ENCODE measurements at regions not wholly inside any gene's neighbourhood (a gene's known extent, or its start where the extent isn't known, plus 50 kb on each side); places are given as distances from the start of the nearest gene placed in this dataset.

DNA sequence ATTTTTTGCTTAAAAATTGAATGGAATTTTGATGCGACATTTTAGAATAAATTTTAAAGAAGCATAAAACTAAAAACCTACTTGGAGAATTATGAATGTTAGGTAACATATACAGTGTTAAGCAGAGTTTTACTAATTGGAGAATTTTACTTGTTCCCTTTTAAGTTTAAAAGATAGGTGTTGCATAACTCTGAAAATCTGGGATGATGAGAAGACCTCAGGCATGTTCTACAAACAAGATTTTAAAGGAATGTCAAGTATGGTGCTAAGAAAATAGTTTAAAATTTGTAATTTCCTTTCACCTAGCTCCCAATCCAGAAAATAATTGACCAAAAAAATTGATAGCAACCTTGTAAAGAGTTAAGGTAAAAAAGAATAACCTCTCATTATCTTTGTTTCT, 135.8 kb downstream of the RFC3 start:
- DNase-seq: no peak

DNA sequence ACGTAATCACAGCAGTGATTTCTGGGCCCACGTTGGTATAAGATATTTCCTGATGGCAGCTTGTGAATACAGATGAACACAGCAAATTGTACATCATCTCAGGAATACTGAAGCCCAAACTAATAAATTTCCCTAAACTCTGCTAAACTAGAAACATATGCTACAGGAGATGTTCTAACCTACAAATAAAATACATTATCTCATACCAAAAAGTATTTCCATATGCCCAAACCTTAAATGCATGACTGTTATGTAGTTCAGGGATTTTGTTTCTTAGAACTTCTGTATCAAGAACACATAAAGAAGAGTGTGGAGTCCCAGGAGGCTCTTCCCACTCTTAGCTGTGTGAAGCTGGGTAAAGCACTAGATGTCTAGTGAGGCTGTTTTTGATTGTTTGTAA, 138.4 kb downstream of the RFC3 start:
- DNase-seq: no peak

DNA sequence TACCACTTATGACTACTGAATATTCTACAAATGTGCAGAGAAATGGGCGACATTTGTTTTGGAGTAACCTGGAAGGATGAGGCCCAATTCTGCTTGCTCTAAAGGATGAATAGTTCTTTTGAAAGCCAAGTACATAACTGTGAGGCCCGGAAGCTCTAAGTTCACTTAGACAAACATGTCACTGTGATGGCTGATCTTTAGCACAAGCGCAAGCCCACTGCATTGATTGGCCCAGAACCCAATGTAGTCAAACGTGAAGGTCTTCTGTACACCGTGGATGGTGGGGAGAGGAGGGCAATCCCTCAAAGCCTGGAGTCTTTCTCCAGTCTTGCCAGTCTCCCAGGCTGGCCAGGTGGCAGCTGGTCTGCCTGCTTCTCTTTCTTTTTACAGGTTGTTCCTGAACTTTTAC, 139.6 kb downstream of the RFC3 start:
- no peak for DNase-seq

DNA sequence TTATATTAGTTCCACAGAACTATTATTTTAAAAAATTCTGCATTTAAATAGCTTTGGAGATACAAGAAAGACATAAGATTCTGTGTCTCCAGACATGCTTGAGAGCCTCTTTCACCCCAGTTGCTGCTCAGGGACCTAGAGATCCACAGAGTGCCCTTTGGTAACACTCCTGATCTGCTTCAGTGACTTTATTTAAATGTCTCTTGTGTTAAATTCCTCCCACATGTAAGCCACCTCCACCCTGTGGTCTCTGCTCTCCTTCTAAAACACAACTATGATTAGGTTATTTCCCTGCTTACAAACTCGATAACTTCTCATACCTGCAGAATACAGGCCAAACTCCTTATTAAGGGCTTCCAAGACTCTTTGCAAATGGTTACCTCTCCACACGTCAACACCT, 141.0 kb downstream of the RFC3 start:
- no peak for DNase-seq

DNA sequence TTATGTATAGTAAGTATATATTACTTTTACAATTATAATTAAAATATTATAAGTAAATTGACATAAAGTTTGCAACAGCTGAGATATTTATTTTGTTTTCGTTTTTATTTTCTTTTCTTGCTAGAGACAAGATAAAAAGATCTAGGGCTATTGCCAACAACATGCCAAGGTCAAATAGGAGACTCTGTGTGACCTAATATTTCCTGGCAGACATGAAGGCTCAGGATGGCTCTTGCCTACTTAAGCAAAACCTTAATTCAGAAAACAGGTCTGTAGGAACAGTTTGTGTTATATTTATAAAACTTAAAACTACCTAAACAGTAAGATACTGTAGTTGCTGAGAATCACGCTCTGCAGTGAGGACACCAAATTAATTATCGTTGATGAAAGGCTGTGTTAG, 145.2 kb downstream of the RFC3 start:
- DNase-seq: no peak

DNA sequence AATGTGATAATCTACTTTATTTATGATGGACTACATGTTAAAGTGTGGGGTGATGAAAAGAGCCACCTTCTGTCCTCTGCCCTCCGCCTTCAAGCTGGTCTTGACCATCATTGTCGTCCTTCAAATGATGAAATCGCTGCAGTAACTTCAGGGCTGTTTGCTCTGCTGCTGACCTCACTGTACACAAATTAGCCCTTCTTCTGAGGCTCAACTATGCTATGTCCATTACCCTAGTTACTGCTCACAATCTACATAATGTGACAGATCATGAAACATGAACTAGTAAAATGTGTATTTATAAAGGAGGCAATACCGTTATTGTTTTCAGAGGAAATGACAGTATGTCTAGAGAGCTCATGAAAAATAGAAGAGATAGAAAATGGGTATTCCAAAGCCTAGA, 145.9 kb downstream of the RFC3 start:
- DNase-seq: no peak

DNA sequence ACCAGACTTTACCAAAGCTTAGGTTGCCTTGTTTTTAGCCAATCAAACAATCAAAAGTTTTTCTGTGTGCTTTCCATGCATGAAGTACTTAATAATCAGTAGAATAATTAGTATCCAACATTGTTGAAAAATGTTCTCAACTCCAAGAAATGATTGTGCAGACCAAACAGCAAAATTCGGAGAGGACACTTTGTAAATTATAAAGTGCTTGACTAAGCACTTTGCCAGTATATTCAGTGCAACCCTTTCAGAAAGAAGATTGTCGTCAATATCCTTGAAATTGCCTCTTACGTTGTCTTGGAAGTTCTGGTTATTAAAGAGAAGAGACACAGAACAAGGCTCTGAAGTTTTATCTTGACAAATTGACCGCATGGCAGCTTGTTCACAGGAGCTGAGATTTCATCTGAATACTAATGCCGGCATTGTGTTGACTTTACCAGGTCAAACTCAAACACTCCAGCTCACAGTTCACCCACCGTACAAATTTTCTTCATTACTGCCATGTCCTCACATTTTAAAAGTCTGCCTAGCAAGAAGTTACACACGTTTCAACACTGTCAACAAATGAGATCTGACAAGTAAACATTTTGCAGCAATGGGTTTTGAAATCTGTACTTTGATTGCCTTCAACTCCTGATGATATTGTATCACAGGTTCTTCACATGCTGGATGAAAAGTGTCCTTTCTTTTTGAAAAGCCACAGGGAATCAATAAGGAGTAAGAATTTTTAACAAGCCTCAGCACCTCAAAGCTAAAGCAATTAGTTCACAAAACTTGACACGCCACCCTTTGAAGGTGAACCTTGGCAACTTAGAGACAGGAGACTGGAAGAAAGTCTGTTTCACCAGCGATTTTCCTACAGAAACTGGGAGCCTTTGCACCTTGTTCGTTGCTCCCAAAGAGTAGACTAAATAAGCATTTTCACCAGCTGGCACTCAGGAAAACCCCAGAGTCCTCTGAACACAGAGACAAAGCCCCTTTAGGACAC, 150.9 kb downstream of the RFC3 start:
- no peak for DNase-seq

DNA sequence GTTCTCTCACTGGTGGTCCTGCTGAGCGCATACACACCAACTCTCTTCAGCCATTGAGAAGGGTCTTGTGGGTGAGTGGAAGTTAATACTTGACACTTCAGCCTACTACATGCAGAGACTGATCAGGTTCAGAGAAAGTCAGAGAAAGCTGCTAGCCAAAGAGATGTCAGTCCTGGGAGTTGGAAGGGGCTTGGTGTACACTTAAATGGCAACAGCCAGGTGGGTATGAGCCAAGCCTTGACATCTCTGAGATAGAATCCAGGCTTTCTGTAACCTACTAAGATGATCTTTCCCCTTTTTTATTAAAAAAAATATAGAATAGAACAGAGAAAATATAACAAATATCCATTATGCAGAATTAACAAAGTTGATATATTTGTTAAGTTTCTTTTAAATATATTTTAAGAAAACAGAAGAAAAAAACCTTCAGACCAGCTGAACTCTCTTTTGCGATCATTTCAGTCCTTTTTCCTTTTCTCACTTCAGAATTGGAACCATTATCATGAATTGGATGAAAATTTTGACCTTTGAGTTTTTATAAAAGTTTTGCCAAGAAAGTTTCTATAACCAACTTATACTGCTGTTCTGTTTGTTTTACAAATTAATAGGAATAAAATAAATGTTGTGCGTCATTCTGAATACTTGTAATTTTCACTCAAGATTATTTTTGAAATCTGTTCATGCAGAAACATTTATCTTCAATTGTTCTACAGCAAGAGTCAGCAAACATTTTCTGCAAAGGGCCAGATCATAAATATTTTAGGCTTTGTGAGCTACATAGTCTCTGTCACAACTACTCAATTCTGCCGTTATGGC, 153.0 kb downstream of the RFC3 start:
- no peak for DNase-seq

DNA sequence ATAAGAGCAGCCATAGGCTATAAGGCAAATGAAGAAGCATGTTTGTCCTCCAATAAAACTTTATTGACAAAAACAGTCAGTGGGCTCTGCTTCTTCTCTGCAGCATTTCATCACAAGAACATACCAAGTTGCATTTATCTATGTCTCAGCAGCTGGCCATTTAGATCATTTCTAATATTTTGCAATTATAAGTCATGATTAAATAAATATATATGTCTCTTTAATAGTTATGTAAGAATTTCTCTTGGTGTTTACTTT, 153.5 kb downstream of the RFC3 start:
- DNase-seq: no peak

DNA sequence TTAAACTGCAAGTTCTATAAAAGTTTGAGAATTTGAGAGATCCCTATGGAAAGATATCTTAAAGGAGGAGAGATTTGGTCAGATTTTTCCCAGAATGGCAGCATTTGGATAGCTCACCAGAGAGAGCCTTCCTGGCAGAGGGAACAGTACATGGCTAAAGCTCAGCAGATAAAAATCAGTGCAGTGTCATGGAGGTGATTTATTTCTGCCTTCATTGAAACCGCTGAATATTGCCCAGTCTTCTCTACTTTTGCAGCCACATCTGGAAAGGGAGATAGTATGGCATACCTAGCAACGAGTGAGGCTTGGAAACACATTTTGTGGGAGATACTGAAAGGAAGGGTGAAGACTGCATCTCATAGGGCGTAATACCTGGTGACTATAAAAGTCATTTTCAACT, 155.2 kb downstream of the RFC3 start:
- no peak for DNase-seq

DNA sequence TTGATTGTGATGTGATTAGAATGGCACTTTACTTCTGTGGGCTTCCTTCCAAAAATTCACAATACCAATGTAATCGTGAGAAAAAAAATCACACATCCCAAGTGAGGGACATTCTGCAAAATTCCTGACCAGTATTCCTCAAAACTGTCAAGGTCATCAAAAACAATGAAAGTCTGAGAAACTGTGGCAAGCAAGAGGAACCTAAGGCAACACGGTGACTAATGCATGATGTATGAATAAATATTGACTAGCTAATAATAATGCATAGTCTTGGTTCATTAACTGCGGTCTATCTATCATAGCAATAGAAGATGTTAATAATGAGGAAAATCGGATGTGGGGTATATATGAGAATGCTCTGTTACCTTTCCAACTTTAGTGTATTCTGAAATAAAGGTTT, 159.0 kb downstream of the RFC3 start:
- no peak for DNase-seq

DNA sequence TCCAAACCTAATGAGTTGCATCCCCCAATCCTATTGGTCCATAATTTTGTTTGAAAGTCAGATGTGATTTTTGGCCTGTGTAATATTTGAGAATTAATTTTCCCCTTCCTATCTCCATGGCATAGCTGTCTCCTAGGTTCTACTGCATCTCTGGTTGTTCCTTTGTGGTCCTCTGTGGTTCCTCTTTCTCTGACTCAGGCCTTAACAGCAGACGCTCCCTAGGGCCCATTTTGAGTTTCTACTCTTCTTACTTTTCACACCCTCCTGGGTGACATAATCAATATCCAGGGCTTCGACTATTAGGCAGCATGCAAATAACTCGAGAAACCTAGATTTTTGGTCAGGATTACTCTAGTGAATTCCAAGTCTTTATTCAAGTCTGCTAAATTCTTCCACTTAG, 160.7 kb downstream of the RFC3 start:
- no peak for DNase-seq

DNA sequence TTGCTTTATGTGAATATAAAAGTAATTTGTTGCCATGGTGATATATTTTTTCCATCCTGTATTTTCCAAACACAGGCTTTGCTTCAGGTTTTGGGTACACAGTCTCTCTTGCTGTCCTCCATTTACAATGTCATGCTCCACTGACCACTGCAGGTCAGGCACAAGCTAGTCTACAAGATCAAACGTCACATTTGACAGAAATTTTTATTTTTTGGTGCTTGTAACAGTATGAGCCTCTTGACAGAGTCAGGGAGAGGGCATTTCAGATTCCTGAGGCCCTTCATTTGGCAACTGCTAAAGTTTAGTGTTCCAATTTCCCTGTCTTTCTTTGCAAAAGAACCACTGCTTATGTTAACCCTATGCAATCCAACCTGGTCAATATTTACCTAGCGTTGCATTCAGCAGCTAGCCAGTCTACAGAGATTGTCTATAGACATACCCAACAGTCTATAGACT, 175.0 kb downstream of the RFC3 start:
- DNase-seq: no peak

DNA sequence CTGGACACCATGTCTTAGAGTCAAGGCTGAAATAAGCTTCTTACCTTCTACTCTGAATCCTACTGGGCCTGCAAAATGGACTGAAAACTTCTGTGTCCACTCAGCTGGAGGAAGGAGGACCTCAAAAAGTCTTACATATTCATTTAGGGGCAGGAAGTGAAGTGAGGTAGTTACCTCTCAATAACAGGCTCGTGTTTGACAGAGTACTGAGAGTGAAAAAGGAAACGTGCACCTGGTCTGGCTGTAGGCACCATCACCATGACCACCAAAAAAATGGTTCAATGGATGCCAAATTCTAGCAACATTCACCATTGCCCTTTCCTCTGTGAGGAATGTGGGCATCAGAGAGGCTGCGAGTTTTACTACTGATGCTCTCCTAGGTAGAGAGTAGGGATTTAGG, 176.2 kb downstream of the RFC3 start:
- DNase-seq: no peak

DNA sequence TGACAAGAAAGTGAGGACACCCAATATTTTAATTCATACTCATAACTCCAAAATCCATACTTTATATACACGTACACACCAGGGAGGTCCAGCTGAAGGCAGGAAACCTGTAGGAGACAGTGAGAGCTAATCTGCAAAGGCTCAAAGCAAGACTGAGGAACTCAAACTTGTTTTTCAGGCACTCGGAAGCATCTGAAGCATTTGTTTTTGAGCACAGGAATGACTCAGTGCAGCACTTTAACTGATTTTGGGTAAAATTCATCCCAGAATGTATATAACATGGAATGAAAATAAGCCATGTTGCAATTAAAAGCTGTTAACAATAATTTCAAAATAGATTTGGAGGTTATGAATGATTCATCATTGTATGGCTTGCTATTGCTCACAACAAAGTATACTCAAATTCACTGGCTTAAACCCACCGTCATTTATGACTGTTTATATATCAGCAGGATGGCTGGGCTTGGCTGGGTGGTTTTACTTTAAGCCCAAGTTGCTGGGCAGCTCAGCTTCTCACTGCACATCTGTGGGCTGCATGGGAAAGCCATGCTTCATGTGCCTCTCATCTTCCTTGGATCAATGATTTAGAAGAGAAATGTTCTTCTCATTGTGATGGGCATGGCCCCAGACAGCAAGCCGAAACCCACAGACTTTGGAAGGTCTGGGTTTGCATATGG, 177.0 kb downstream of the RFC3 start:
- DNase-seq: no peak

DNA sequence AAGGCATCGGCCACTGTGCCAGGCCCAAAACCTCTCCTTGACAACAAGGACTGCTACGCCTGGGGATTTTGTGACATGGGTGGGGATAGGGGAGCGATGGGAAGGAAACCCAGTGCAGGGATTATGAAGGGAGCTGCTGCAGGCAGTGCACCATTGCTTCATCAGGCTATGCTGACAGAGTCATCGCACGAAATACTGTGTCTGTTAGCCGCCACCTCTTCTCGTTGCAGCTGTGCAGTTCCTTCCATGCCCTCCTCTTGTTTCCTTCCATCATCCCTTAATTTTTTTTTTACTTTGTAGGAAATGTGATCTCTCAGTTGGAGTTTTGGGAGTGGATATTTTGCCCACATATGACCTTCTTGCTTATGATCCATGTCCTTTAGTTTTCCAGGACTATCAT, 178.7 kb downstream of the RFC3 start:
- DNase-seq: no peak

DNA sequence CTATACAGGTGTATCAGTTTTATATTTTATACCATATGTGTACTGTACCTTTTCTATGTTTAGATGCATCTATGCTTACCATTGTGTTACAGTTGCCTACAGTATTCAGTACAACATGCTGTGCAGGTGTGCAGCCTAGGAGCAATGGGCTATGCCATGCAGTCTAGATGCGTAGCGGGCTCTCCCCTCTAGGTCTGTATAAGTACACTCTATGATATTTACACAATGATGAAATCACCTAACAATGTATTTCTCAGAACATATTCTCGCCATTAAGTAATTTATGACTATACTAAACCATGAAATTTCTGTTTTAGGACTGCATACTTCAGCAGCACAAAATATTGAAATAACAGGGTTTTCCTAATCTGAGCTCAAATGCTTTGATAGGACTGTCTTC, 179.6 kb downstream of the RFC3 start:
- DNase-seq: no peak

DNA sequence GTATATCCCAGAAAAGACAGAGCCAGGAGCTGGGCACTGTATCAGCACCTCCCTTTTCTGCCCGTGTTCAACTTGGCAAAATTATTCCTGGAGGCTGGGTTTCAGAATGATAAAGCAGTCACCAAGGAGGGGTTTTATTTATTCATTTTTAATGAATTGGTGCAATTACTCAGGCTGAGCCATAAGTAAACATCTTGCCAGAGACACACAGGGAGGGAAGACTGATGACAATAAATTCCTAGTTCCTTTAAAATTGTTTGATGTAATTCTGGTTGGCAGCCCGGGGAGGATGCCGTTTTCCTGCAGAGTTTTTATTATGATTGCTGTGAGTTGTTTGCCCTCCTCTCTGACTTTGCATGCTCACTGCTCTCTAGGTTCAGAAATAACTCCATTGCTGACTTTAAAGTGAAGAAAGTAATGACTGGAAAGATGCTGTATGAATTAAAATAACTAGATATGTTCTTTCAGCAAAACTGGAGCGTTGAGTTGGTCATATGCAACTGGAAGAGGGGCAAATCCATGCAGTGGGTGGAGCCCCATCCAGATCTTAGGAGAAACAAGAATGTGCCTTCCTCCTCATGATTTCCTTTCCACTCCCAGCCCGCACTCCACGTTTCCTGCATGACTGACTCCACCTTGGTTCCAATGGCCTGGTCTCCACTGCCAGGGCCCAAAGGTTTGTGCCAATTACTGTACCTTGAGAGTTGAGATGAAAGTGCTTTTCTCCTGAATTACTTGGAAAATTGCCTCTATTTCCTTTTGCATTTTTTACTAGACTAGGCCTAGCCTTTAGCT, 182.1 kb downstream of the RFC3 start:
- no peak for DNase-seq

DNA sequence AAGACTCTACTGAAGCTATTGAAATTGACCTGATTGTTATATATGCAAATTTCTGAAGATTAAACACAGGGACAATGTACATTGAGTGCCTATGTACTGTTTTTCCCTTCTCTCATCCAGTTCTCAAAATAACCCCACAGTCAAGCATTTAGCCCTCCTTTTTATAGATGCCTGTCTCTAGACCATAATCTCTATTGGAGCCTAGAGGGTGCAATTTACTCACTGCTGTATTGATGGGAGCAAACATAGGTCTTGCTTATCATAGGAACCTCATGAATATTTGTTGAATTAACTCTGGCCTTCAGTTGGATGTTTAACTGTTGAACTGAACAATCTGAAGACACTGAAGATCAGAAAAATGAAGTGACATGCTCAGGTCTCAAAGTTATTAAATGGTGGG, 183.0 kb downstream of the RFC3 start:
- DNase-seq: no peak

DNA sequence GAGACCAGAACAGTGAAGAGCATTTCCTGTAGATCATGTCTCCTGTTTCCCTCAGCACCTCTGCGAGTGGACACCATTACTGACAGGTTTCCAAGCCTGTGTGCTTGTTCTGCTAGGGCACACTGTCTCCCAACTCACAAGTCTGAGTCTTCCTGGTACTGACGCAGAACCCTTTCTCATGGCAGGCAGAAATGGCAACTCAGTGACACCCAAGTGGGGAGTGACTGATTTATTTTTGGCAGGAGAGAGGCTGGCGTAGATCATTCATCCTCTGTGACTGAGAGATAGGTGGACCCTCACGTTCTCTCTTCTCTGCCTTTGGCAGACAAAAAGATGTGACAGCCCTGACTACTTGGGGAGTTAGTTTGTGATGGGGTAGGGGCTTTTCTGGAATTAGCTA, 183.4 kb downstream of the RFC3 start:
- no peak for DNase-seq

DNA sequence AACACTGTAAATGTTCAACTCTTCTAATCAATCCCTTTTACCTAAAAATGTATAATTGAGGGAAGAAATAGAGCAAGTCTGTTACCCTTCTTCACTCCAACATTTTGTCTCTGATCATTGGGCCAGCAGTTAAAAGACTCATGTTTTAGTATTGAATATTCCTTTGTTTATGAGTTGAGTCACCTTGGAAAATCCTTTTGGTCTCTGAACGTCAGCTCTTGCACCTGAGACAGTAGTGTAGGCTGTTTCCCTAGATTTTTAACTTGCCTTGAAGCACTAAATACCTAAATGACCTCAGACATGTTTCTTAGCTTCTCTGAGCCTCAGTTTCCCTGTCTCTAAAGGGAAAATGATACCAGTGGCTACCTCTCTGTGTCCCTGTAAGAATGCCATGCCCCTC, 184.2 kb downstream of the RFC3 start:
- no peak for DNase-seq

DNA sequence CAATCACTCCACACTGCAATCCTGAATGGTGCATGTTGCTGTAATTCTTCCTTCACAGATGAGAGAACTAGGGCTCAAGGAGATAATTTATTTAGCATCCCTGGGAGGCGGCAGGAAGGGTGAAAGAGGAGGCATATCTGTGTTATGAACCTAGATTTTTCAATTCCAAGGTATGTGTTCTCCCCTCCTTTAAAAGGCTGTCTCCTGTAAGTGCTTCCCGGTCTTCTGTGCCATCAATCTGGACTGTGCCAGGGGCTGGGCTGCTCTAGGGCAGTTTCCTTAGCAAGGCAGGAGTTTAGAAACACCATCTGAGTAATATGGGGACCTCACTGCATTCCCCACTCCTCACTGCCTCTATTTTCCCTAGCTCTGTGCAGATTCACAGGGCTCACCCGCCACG, 185.0 kb downstream of the RFC3 start:
- no peak for DNase-seq

DNA sequence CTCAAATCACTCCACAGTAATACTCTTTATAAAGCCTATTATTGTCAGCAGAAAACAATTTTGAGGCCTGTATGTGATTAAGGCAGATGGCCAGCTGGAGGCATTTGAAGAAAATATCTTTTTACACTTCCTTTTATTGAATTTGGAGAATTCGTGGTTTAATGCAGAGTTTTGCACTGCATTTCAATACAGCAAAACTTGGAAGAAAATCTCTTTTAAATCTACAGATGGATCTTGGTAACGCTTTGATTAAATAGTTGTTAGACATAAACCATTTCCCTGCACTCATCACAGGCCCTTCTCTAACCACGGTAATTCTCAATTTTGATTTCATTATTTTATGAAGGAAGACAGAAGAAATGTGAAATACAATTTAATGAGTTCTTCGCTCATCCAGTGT, 185.7 kb downstream of the RFC3 start:
- DNase-seq: no peak

Measured in activated naive CD4-positive, alpha-beta T cell treated with Interleukin-2 at 50 U/mL for 16 hours (primary cell).